Heart left ventricle (tissue), 13 donors: ENCODE measurements at regions not wholly inside any gene's neighbourhood (a gene's known extent, or its start where the extent isn't known, plus 50 kb on each side); places are given as distances from the start of the nearest gene placed in this dataset.

Source experiments
- CTCF ChIP-seq, 12 donors: fragments of 200-600 bp; sonication (generic) in 4 of 12; IDR thresholded peaks; one replicate each; pipeline versions ENCODE4 v1.5.0 to v1.8.0; 2018 to 2022; ENCODE audit warnings: antibody characterized with exemption in 12 of 12, mild to moderate bottlenecking in 5 of 12
- POLR2A ChIP-seq, 2 donors: fragments of 450-650 bp; IDR thresholded peaks; one replicate each; pipeline ENCODE4 v1.6.1; 2017; ENCODE audit warnings: antibody characterized with exemption in 2 of 2, mild to moderate bottlenecking in 2 of 2, moderate library complexity in 2 of 2
- donor health status: ischemic (EF 13 %, LVEDD 7.1; RV severe dilation, severe dysfunction).
- donor health status: DM: no; HTN: yes; CAD: no.
- donor health status: DM: no; HTN: no; CAD: no.
- donor health status: ischemic (EF 25% LVEDD 6.9; RV normal size, moderate dysfunction).
- donor health status: ischemic (EF 25% LVEDD 5.7; RV mildly dilated, moderate dysfunction).
- donor health status: ischemic (EF 35%, LVEDD 5.7; RV mildly dilated, moderate dysfunction).
- donor health status: nonischemic (EF 11% LVEDD 7.7; RV severe dilation, severe dysfunction).
- donor health status: DM: yes; HTN: yes; CAD: no.
- donor health status: PGD.
- donor health status: ischemic (EF 29% LVEDD 5.4; RV normal size, mild dysfunction).
- donor health status: nonischemic (EF 23%, LVEDD 6.1; RV moderate dilation, normal function).

GRCh38 chr16:51556694-51557340, 405.7 kb upstream of the SALL1 start:
- TF ChIP-seq POLR2A (IDR thresholded peaks at IDR 0.05) (no peak), CTCF (IDR thresholded peaks at IDR 0.05) (no peak)
